Activated CD8-positive, alpha-beta T cell treated with anti-CD3 and anti-CD28 coated beads for 36 hours (primary cell): ENCODE measurements at regions not wholly inside any gene's neighbourhood (a gene's known extent, or its start where the extent isn't known, plus 50 kb on each side); places are given as distances from the start of the nearest gene placed in this dataset.

Experiments
- ATAC-seq: fragments of 200-7000 bp; cut with Tn5 transposase; one replicate; pipeline ENCODE4 v1.10.0; 2021; ENCODE audit warnings: mild to moderate bottlenecking, moderate library complexity
- CTCF ChIA-PET: fragments of 350-600 bp; sonication (Branson Sonifier 250); formaldehyde crosslinking; loops from one replicate; lab custom pipeline; 2021; ENCODE audit warnings: antibody characterized with exemption; lab: Charles Lee
- POLR2A ChIA-PET: fragments of 350-600 bp; sonication (Branson Sonifier 250); formaldehyde crosslinking; loops from one replicate; lab custom pipeline; 2021; ENCODE audit warnings: antibody characterized with exemption; lab: Charles Lee
- DNase-seq: peaks from one replicate; pipeline ENCODE4 v3.0.0-alpha.2; 2020
- H3K27ac Mint-ChIP-seq: one replicate; pipeline ENCODE4 v1.8.0; 2021; ENCODE audit warnings: mild to moderate bottlenecking, mixed read lengths
- H3K27me3 Mint-ChIP-seq: one replicate; pipeline ENCODE4 v1.8.0; 2021; ENCODE audit warnings: mixed read lengths
- H3K36me3 Mint-ChIP-seq: one replicate; pipeline ENCODE4 v1.8.0; 2021; ENCODE audit warnings: low read depth, mixed read lengths
- H3K4me1 Mint-ChIP-seq: one replicate; pipeline ENCODE4 v1.8.0; 2021; ENCODE audit warnings: low read depth, mixed read lengths
- H3K4me3 Mint-ChIP-seq: one replicate; pipeline ENCODE4 v1.8.0; 2021; ENCODE audit warnings: mild to moderate bottlenecking, moderate library complexity, mixed read lengths
- H3K9me3 Mint-ChIP-seq: one replicate; pipeline ENCODE4 v1.8.0; 2021; ENCODE audit warnings: mixed read lengths
- intact Hi-C: fragments of 100-400 bp; cut with micrococcal nuclease; formaldehyde crosslinking; loops from one replicate; pipeline ENCODE4 v1.10.0; 2022
- TF ChIP-seq, protein P1 (sequence below): fragments of 200-600 bp; IDR thresholded peaks from one replicate; pipeline ENCODE4 v1.8.0; 2022; ENCODE audit warnings: antibody characterized with exemption, mild to moderate bottlenecking

DNA sequence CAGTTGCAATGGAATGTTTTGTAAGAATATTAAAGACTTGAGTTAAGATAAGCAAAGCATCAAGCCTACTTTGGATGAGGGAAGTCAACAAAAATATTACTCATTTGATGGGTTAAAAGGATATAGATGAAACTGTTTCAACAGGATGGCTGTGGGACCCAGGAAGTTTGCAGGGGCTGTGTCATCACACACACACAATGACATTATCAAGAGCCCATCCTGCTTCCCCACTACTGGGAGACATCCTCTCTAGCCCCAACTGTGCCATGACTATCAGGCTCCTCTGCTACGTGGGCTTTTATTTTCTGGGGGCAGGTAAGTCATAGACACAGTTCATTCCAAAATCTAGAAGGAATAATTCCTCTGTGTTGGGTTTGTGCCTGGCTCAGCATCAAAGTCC lies 78.8 kb upstream of the PRSS1 start:
- Mint-ChIP-seq H3K4me1 (peaks cover 22% of the 10 kb centered on the region), H3K27ac (peak overlapping the region; percentile 9), H3K27me3 (no peaks in the 10 kb centered on the region), H3K4me3 (no peak overlapping the region), H3K36me3 (no peaks in the 10 kb centered on the region), H3K9me3 (no peaks in the 10 kb centered on the region)
- CTCF ChIA-PET: interaction anchor here (0.9 to 4.3 kb wide), 6 partner anchors 42 to 141 kb away, joined by 3 to 25 read pairs (median 5); no protein-coding TSS in a partner anchor
- TF ChIP-seq, protein P1, sequence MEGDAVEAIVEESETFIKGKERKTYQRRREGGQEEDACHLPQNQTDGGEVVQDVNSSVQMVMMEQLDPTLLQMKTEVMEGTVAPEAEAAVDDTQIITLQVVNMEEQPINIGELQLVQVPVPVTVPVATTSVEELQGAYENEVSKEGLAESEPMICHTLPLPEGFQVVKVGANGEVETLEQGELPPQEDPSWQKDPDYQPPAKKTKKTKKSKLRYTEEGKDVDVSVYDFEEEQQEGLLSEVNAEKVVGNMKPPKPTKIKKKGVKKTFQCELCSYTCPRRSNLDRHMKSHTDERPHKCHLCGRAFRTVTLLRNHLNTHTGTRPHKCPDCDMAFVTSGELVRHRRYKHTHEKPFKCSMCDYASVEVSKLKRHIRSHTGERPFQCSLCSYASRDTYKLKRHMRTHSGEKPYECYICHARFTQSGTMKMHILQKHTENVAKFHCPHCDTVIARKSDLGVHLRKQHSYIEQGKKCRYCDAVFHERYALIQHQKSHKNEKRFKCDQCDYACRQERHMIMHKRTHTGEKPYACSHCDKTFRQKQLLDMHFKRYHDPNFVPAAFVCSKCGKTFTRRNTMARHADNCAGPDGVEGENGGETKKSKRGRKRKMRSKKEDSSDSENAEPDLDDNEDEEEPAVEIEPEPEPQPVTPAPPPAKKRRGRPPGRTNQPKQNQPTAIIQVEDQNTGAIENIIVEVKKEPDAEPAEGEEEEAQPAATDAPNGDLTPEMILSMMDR: no peak
- intact Hi-C loops: no loop called here
- ATAC-seq: no peak
- no peak for DNase-seq
- POLR2A ChIA-PET: interaction anchor here (1.0 kb wide), 1 partner anchor 41 kb away, joined by 3 read pairs; no protein-coding TSS in a partner anchor

DNA sequence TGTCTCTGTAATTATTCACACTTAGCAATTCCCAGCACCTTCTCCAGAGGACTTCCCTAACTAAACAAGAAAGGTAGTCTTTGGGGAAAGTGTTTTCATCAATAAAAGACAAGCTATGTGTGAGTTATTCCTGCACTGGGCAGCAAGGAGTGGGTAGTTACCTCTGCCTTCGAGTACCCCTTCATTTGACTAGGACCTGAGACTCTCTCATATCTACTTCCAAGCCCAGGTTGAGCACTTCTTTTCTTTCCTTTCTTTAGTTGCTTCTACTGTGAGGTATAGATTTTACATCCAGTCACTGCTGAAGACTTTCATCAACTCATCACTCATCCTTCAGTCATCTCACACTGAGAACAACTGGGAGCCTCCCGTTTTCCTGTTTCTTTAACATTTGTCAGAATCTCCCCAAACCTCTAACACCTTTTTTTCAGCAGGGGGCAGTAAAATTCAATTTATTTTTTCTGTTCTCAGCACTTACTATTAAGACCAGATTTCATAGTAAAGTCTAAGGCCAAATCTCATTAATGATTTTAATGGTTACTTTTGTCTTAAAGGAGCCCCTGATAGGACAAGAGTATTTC lies 80.1 kb upstream of the PRSS1 start:
- TF ChIP-seq, protein P1: peak; percentile 43
- peak; percentile 49 for ATAC-seq
- ChIA-PET POLR2A (interaction anchor here (1.0 kb wide), 1 partner anchor 43 kb away, joined by 3 read pairs; no protein-coding TSS in a partner anchor), CTCF (interaction anchor here (1.0 to 4.7 kb wide), 5 partner anchors 37 to 142 kb away, joined by 3 to 25 read pairs (median 4); no protein-coding TSS in a partner anchor)
- H3K4me1 Mint-ChIP-seq: peaks cover 22% of the 10 kb centered on the region
- intact Hi-C loops: loop anchor here (1.0 kb wide), 1 partner anchor 114 kb away; no protein-coding TSS in a partner anchor
- H3K27ac Mint-ChIP-seq: no peak overlapping the region
- H3K36me3 Mint-ChIP-seq: no peaks in the 10 kb centered on the region
- no peaks in the 10 kb centered on the region for H3K9me3 Mint-ChIP-seq
- no peak for DNase-seq
- no peak overlapping the region for H3K4me3 Mint-ChIP-seq
- no peaks in the 10 kb centered on the region for H3K27me3 Mint-ChIP-seq

DNA sequence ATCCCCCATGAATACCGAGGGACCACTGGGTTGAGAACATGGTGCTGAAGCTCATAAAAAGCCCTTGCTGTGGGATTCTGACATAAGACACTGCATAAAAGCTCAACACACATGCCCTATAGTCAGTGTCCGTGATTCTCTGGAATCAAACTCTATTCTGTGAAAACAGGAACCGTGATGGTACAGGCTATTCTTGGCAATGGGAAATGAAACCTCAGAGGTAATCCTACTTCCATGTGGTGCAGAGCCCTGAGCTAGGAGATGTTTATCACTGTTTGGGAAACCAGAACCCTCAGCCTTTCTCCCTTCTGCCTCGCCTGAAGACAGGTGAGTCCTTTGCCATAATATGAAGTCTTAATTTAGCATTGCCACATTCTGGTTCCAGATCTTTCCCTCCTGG lies 80.8 kb upstream of the PRSS1 start:
- no peaks in the 10 kb centered on the region for H3K36me3 Mint-ChIP-seq
- H3K27me3 Mint-ChIP-seq: no peaks in the 10 kb centered on the region
- ChIA-PET POLR2A (no interaction called here), CTCF (interaction anchor here (1.0 to 4.7 kb wide), 5 partner anchors 36 to 143 kb away, joined by 3 to 25 read pairs (median 4); no protein-coding TSS in a partner anchor)
- no peaks in the 10 kb centered on the region for H3K9me3 Mint-ChIP-seq
- TF ChIP-seq, protein P1: no peak
- intact Hi-C loops: no loop called here
- H3K27ac Mint-ChIP-seq: no peak overlapping the region
- peaks cover 22% of the 10 kb centered on the region for H3K4me1 Mint-ChIP-seq
- H3K4me3 Mint-ChIP-seq: no peak overlapping the region
- DNase-seq: no peak
- ATAC-seq: no peak

DNA sequence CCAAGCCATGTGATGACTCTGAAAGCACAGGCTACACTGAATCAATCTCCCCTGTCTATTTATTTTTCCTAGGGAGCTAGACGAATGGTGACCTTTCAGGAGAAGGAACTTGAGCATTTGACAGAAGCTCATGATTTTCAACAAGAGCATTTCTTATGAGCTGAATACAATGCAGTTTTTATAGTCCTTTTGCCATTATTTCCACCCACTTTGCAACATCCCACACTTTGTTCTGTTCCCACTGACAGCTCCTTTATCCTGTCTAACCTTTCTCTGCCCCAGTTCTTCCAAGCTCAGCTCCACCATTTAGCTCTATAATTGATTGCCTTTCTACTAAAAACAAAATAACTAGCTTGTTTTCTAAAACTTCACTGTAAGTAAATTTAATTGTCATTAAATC lies 91.9 kb upstream of the PRSS1 start:
- ChIA-PET POLR2A (no interaction called here), CTCF (interaction anchor here (0.7 to 1.2 kb wide), 5 partner anchors 24 to 154 kb away, joined by 3 to 4 read pairs (median 3); no protein-coding TSS in a partner anchor)
- Mint-ChIP-seq H3K4me3 (no peak overlapping the region), H3K9me3 (peaks cover 4% of the 10 kb centered on the region), H3K4me1 (no peaks in the 10 kb centered on the region), H3K36me3 (no peaks in the 10 kb centered on the region), H3K27ac (no peak overlapping the region), H3K27me3 (no peaks in the 10 kb centered on the region)
- intact Hi-C loops: no loop called here
- TF ChIP-seq, protein P1: no peak
- ATAC-seq (no peak), DNase-seq (no peak)

DNA sequence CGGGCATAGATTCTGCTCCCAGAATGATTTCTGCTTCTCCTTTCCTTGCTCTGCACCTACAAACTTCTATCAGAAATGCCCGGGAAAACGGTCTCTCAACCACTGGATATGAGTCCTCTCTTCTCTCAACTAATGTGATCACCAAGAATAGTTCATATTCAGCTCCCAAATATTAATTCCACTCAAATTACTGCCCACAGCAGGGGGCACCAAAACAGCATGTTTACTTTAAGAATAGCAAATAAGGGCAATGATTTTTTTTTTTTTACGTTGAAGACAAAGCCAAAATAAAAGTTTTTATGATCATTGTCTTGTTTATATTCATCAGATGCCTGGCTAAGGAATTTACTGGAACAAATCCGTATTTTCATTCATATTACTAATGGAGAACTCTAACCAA lies 94.9 kb upstream of the PRSS1 start:
- ChIA-PET CTCF (interaction anchor here (0.8 kb wide), 1 partner anchor 174 kb away, joined by 3 read pairs; no protein-coding TSS in a partner anchor), POLR2A (no interaction called here)
- H3K36me3 Mint-ChIP-seq: peaks cover 1% of the 10 kb centered on the region
- no peaks in the 10 kb centered on the region for H3K27me3 Mint-ChIP-seq
- TF ChIP-seq, protein P1: no peak
- peak; percentile 19 for DNase-seq
- intact Hi-C loops: no loop called here
- H3K27ac Mint-ChIP-seq: no peak overlapping the region
- no peak overlapping the region for H3K4me3 Mint-ChIP-seq
- H3K9me3 Mint-ChIP-seq: no peaks in the 10 kb centered on the region
- H3K4me1 Mint-ChIP-seq: no peaks in the 10 kb centered on the region
- no peak for ATAC-seq
